ENCODE measurements at regions not wholly inside any gene's neighbourhood (a gene's known extent, or its start where the extent isn't known, plus 50 kb on each side); places are given as distances from the start of the nearest gene placed in this dataset.

DNA sequence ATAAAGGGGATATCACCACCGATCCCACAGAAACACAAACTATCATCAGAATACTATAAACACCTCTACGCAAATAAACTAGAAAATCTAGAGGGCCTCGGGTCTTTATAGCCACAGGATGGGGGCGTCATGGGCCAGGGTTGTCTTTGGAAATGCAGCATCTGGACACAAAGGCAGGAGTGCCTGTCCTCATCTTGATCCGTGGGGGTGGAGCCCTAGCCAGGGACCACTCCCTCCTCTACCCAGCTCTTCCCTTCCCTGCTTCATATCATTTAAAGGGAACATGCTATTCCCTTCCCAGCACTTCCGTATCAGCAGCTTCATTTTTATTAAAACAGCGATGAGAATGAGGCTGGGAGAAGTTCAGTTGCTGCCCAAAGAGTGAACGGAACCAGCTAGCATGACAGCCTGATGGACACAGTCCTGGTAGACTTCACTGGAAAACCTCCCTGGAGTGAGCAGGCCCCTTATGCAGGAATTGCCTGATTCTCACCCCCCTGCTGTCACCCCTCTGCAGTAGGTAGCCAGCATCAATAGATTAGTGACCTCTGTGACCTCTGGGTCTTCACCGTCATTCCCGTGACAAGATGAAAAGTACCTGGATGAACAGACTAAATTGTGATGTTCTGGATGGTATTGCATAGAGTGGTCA is 251.4 kb upstream of the RGS6 start:
- H3K27ac Mint-ChIP-seq = peak overlapping the region in 1 of 2 donors; percentile 65
- peaks cover 0 to 8% of the 10 kb centered on the region in 2 donors for H3K9me3 Mint-ChIP-seq
- no peak overlapping the region for H3K4me3 Mint-ChIP-seq
- no peak for DNase-seq
- H3K27me3 Mint-ChIP-seq = no peaks in the 10 kb centered on the region
- no peaks in the 10 kb centered on the region for H3K4me1 Mint-ChIP-seq
- ATAC-seq = no peak

DNA sequence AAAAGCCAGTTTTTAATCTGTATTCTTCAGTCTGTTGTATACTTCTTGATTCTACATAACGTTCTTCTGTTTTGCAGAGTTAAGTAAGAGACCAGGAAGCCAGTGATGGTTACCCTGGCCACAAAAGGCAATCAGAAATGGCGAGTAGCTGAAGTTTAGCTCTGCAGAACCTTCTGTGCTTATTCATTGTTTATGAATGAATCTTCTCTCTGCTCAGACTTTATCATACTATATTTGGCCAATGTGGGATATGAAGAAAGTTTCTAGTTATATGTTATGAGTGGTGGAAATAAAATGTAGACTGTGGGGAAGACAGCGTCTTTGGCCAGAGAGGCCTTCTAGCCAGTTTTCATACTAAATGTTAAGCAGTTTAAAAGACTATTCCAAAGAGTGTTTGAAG is 249.9 kb upstream of the RGS6 start:
- ATAC-seq (no peak), DNase-seq (no peak)
- Mint-ChIP-seq H3K27ac (no peak overlapping the region), H3K4me3 (no peak overlapping the region), H3K9me3 (peaks cover 0 to 8% of the 10 kb centered on the region in 2 donors), H3K27me3 (no peaks in the 10 kb centered on the region), H3K4me1 (no peaks in the 10 kb centered on the region)

- no peaks in the 10 kb centered on the region for H3K27me3 Mint-ChIP-seq
- DNase-seq = no peak
These were observed 247.9 kb upstream of the RGS6 start for GRCh38 chr14:71684323-71684722.

DNA sequence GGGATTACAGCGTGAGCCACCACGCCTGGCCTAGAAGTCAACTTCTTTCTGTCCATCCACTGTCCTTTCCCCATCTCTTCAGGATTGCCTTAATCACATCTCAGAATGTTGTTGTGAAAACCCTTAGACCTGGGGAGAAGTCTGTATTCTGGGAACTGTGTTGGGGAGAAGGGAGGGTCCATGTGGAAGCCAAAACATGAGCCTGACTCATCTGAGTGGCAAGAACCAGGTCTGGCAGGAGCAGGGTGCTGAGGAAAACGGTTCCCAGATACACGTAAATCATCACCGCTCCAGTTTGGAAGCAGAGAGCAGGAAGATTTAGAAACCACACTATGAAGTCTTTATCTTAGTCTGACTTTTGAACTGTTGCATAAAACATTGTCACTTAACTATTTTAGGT is 245.6 kb upstream of the RGS6 start:
- Mint-ChIP-seq H3K4me3 (no peak overlapping the region), H3K4me1 (no peaks in the 10 kb centered on the region), H3K27ac (no peak overlapping the region), H3K9me3 (no peaks in the 10 kb centered on the region), H3K27me3 (no peaks in the 10 kb centered on the region)
- ATAC-seq = no peak
- DNase-seq = no peak

More at GRCh38 chr14:71684323-71684722, 247.9 kb upstream of the RGS6 start:
- ATAC-seq = no peak
- Mint-ChIP-seq H3K9me3 (no peaks in the 10 kb centered on the region), H3K27ac (no peak overlapping the region), H3K4me3 (no peak overlapping the region), H3K4me1 (no peaks in the 10 kb centered on the region)

DNA sequence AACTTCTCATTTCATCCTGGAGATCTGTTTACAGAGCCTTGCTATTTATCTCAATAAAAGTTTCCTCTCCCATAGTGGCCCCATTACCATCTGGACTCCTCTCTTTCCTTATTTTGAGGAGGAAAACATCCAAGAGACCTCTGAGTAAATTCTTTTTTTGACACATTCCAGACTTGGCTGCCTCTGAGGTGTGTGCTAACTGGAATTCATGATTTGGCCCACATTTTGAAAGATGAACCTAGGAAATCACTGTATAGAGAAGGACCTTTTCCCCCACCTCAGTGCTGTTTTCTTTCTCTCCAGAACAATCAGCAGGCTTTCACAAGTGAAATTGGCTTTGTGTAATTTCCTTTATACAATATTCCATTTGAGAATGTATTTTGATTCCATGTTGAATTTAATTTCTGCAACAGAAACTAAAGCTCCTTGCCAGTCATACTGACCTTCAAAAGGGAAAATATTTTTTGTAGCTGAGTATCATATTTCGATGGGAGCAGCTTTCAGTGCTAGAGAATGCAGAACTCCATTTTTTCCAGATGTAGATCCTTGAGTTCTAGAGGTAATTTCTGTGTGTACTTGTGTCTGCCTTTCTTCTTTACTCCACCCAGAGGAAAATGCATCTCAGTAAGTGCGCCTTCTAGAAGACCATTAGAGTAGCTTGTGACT is 244.9 kb upstream of the RGS6 start:
- no peaks in the 10 kb centered on the region for H3K27me3 Mint-ChIP-seq
- H3K27ac Mint-ChIP-seq = no peak overlapping the region
- no peaks in the 10 kb centered on the region for H3K4me1 Mint-ChIP-seq
- no peak for DNase-seq
- H3K4me3 Mint-ChIP-seq = no peak overlapping the region
- ATAC-seq = no peak
- H3K9me3 Mint-ChIP-seq = no peaks in the 10 kb centered on the region

GRCh38 chr14:71688576-71688975 is 243.7 kb upstream of the RGS6 start:
- Mint-ChIP-seq H3K4me1 (no peaks in the 10 kb centered on the region), H3K27ac (no peak overlapping the region), H3K27me3 (no peaks in the 10 kb centered on the region), H3K4me3 (no peak overlapping the region), H3K9me3 (no peaks in the 10 kb centered on the region)
- ATAC-seq (no peak), DNase-seq (no peak)

- H3K27ac Mint-ChIP-seq = no peak overlapping the region
- no peaks in the 10 kb centered on the region for H3K27me3 Mint-ChIP-seq
- ATAC-seq = no peak
- no peak for DNase-seq
- H3K4me1 Mint-ChIP-seq = no peaks in the 10 kb centered on the region
- H3K4me3 Mint-ChIP-seq = no peak overlapping the region
- H3K9me3 Mint-ChIP-seq = no peaks in the 10 kb centered on the region
These were observed 241.8 kb upstream of the RGS6 start for GRCh38 chr14:71690478-71690877.

GRCh38 chr14:71692496-71692895 is 239.7 kb upstream of the RGS6 start:
- Mint-ChIP-seq H3K27ac (peak overlapping the region in 1 of 2 donors; percentile 22), H3K9me3 (no peaks in the 10 kb centered on the region), H3K4me1 (no peaks in the 10 kb centered on the region), H3K4me3 (no peak overlapping the region), H3K27me3 (no peaks in the 10 kb centered on the region)
- DNase-seq = no peak
- no peak for ATAC-seq

GRCh38 chr14:71693381-71693780 is 238.8 kb upstream of the RGS6 start:
- peak overlapping the region; percentile 60 to 81 for H3K27ac Mint-ChIP-seq
- H3K4me3 Mint-ChIP-seq = no peak overlapping the region
- no peaks in the 10 kb centered on the region for H3K9me3 Mint-ChIP-seq
- no peaks in the 10 kb centered on the region for H3K4me1 Mint-ChIP-seq
- no peaks in the 10 kb centered on the region for H3K27me3 Mint-ChIP-seq
- DNase-seq (no peak), ATAC-seq (no peak)

DNA sequence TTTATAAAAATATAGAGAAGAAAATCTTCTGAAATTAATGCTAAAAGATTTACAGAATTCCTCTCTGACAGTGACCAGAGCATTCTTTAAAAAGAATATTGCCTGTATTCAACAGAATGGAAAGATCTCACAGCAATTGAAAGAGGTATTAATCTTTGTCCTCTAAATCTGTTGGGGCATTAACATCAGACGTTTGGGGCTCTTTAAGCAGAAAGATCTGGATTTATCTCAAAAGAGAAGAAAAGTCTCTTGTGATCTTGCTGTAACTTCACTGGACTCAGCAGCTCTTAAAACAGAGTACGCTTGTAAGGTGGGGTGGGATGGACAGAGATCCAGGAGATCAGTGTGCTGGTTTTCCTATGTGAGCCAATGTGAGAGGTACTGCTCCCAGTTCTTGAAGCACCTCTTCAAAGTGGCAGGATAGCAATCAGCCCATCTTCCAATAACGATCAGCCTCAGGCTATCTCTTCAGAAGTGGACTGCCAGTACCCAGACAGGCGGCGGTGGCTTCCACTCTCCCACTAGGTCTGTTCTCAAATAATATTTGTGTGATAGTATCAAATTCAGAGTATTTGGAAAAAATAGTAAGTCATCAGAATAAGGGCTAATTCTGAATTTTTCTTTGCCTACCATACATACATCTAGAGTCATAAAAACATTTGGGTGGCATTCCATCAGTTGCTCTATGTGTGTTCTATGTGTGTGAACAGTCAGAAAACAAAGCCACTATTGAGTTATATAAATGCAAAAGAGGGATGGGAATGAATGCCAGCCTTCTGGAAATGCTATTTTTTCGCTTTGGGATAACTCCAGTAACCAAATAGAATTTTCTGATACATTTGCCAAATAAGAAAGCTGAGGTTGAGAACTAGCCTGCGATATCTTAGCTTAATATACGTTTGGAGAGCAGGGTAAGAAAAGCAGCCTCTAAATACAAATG is 237.4 kb upstream of the RGS6 start:
- peak overlapping the region; percentile 21 to 59 for H3K27ac Mint-ChIP-seq

DNA sequence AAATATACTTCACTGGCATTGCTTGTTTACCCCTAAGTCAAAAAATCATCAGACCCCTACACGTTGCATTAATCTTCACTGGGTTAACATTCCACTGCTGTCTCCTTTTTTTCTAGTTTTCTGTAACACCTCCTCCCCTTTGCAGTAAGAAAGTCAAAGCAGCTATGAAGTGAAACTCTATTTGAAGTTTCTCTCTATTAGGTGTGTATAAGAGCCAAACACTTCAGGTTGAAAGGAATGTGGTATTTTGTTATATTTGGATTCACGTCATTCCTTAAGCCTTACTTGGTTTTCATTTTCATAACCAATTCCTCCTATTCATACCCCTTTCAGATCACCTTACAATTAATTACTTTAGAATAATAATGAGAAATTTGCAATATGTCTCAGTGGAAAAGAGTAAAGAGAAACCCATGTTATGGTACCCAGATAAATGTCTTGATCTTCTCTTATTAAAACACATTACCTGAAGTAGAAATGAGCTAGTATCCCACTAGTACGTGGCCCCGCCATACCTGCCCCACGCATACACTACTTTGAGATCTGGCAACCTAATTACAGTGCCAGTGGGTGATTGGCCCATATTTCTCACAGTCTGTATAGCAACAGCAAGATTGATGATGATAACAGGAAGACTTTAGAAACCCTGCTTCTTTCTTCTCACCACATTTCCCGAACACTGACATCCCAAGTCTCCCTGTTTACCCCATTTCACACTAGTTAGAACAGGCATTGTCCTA is 236.4 kb upstream of the RGS6 start:
- Mint-ChIP-seq H3K27me3 (no peaks in the 10 kb centered on the region), H3K27ac (no peak overlapping the region), H3K9me3 (no peaks in the 10 kb centered on the region), H3K4me3 (no peak overlapping the region), H3K4me1 (no peaks in the 10 kb centered on the region)
- DNase-seq (no peak), ATAC-seq (no peak)

More for the DNA sequence above, 237.4 kb upstream of the RGS6 start:
- Mint-ChIP-seq H3K27me3 (no peaks in the 10 kb centered on the region), H3K9me3 (no peaks in the 10 kb centered on the region), H3K4me1 (no peaks in the 10 kb centered on the region), H3K4me3 (no peak overlapping the region)
- no peak for ATAC-seq
- no peak for DNase-seq

- H3K27ac Mint-ChIP-seq = no peak overlapping the region
- H3K9me3 Mint-ChIP-seq = no peaks in the 10 kb centered on the region
- H3K4me3 Mint-ChIP-seq = no peak overlapping the region
- H3K4me1 Mint-ChIP-seq = no peaks in the 10 kb centered on the region
- ATAC-seq = peak; percentile 76
- DNase-seq = peak in 1 of 2 donors; percentile 13
- no peaks in the 10 kb centered on the region for H3K27me3 Mint-ChIP-seq
These were observed 234.2 kb upstream of the RGS6 start for GRCh38 chr14:71698027-71698426.

DNA sequence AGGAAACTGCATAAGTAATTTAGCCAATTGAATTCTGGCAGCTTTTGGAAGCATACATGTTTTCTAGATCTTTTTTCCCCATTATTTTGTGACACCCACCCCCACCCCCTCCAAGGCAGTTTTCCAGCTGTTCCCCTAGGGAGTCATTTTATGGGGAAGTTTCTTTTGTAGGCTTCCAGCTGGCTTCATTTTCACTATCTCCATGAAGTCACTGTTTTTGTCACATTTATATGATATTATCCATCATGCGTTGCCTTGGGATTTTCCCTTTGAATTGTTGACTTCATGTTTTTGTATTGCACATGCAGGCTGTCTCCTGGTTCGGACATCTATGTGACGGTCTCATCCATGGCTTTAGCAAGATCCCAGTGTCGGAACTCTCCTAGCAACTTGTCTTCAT is 233.6 kb upstream of the RGS6 start:
- no peaks in the 10 kb centered on the region for H3K9me3 Mint-ChIP-seq
- no peak overlapping the region for H3K4me3 Mint-ChIP-seq
- H3K4me1 Mint-ChIP-seq = no peaks in the 10 kb centered on the region
- no peak overlapping the region for H3K27ac Mint-ChIP-seq
- DNase-seq (no peak), ATAC-seq (no peak)
- no peaks in the 10 kb centered on the region for H3K27me3 Mint-ChIP-seq

DNA sequence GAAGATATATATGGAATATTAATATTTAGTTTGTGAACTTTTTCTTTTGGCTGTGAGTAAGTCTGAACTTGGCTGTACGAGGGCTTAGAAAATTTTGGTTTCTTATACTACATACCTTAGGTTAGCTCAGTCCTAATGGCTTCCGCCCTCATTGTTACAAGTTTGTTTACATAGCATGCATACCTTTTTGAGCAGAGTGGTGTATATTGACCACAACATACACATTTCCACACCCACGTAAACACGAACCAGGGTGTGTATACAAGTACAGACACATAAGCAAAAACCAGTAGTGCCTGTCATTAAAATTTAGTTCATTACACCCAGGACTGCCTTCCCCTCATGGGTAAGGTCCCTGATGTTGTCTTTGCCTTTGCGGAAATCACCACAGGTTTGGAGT is 230.2 kb upstream of the RGS6 start:
- H3K4me3 Mint-ChIP-seq = no peak overlapping the region
- no peak overlapping the region for H3K27ac Mint-ChIP-seq
- ATAC-seq (no peak), DNase-seq (no peak)
- no peaks in the 10 kb centered on the region for H3K9me3 Mint-ChIP-seq
- H3K4me1 Mint-ChIP-seq = no peaks in the 10 kb centered on the region
- no peaks in the 10 kb centered on the region for H3K27me3 Mint-ChIP-seq

GRCh38 chr14:71702786-71703185 is 229.4 kb upstream of the RGS6 start:
- H3K4me1 Mint-ChIP-seq = no peaks in the 10 kb centered on the region
- DNase-seq (no peak), ATAC-seq (no peak)
- no peaks in the 10 kb centered on the region for H3K9me3 Mint-ChIP-seq
- H3K27ac Mint-ChIP-seq = no peak overlapping the region
- no peaks in the 10 kb centered on the region for H3K27me3 Mint-ChIP-seq
- no peak overlapping the region for H3K4me3 Mint-ChIP-seq
